ENCODE measurements at regions not wholly inside any gene's neighbourhood (a gene's known extent, or its start where the extent isn't known, plus 50 kb on each side); places are given as distances from the start of the nearest gene placed in this dataset.

DNA sequence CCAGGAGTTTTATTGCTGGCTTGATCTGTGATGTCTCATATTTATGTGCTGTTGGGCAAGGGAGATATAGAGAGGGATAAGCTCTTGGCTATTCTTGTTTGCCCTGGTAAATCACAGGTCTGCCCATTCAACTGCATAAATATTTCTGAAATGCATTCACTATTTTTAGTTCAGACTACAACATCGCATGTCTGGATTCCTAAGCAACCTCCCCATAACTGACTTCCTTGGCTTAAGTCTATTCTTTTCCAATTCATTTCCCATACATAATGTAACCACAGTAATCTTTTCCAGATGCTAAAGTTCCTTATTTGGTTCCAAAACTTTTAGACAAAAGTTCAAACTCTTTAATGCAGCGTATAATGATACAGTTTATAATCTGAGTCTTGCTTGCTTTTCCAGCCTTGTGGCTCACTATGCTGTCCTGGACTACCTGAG lies 321.4 kb upstream of the ACTBL2 start:
- TF ChIP-seq, protein P1, sequence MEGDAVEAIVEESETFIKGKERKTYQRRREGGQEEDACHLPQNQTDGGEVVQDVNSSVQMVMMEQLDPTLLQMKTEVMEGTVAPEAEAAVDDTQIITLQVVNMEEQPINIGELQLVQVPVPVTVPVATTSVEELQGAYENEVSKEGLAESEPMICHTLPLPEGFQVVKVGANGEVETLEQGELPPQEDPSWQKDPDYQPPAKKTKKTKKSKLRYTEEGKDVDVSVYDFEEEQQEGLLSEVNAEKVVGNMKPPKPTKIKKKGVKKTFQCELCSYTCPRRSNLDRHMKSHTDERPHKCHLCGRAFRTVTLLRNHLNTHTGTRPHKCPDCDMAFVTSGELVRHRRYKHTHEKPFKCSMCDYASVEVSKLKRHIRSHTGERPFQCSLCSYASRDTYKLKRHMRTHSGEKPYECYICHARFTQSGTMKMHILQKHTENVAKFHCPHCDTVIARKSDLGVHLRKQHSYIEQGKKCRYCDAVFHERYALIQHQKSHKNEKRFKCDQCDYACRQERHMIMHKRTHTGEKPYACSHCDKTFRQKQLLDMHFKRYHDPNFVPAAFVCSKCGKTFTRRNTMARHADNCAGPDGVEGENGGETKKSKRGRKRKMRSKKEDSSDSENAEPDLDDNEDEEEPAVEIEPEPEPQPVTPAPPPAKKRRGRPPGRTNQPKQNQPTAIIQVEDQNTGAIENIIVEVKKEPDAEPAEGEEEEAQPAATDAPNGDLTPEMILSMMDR (IDR thresholded peaks at IDR 0.05), result no peak

DNA sequence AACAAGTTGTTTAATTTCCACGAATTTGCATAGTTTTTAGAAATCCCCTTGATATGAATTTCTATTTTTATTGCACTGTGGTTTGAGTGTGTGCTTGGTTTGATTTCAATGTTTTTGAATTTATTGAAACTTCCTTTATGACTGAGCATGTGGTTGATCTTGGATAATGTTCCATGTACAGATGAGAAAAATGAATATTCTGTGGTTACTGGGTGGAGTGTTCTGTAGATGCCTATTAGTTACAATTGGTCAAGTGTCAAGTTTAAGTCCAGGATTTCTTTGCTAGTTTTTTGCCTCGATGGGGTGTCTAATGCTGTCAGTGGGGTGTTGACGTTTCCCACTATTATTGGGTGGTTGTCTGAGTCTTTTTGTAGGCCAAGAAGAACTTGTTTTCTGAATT lies 319.5 kb upstream of the ACTBL2 start:
- TF ChIP-seq, protein P1 (IDR thresholded peaks at IDR 0.05), result no peak

DNA sequence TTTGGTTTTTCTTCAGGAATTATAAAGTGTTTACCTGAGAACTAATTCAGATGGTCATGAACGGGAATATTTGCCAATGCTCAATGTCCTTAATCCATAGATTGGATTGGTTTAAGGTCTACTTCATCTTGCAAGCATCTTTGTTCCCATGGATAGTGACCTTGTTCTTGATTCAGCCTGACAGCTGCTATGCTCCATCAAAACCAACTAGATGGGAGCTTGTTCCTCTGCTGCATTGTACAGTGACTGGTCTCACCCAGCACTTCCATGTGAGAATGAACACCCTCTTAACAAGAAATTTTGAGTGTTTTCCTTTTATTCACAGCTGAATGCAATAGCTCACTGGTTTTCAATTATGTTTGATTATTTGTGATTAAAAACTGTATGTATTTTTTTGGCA lies 312.6 kb upstream of the ACTBL2 start:
- TF ChIP-seq, protein P1 (IDR thresholded peaks at IDR 0.05), result no peak

DNA sequence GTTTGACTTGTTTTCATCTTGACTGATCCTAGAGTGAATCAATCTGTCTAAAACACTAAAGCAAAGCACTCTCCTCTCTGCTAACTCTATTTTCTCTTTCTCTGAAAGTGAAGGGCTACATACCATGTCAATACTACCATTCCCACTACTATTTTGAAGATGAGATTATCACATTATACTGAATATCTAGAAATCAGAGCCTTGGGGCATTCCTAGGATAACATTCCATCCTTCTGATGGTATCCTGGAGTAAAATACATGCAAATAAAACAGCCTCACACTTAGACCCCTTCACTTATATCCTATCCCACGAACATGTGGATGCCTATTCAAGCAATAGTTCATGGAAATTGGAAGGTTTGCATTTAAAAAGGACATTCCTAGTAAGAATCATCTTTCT lies 309.3 kb upstream of the ACTBL2 start:
- TF ChIP-seq, protein P1 (IDR thresholded peaks at IDR 0.05), result no peak

DNA sequence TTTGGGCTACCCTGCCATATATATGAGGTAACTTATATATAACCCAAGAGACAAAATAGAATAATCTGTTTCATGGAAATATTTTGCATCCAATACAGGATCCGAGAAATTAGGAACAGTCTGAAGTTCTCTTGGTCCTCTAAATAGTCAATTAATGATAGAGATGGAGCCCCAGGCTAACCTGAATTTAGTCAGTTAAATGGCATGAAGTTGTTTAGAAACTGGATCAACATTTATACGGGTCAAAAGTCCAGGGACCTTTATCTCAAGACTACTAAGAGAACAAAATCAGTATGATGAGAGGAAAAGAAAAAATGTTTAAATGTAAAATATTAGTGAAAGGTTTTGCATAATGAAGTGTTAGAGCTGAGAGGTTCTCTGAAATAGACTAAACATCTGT lies 303.3 kb upstream of the ACTBL2 start:
- TF ChIP-seq, protein P1 (IDR thresholded peaks at IDR 0.05), result no peak

DNA sequence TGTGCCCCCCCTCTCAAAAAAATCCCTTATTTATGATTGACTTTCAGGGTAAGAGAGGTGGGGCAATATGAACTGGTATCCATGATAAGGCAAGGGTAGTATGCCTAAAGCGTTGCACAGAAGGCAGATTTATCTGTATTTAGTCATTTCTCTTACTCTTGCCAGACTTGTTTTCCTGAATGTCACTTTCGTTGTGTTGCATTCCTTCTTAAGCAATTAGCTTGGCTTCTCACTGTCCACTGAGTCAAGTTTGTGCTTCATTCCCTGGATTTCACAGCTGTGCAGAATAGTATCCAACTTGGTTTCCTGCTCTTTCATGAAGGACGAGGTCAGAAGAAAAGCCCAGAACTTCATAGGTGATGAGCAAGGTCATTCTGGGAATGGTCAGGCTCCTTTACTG lies 301.5 kb upstream of the ACTBL2 start:
- TF ChIP-seq, protein P1 (IDR thresholded peaks at IDR 0.05), result no peak

DNA sequence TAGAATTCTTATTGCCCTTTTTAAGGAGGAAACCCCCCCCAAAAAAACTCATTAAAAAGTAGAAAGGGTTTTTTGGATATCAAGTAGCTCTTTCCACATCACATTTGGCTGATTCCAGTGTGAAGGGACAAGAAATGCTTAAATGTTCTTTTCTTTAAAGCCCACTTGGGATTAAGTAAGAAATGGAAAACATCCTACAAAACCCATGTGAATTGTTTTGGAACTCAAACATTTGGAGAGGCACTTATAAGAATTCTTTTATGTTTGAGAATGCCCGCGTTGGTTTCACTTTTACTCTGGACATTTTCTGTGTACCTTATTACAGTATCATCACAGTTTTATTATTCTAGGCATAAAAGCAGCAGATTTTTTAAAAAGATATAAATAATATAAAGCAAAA lies 301.1 kb upstream of the ACTBL2 start:
- TF ChIP-seq, protein P1 (IDR thresholded peaks at IDR 0.05), result no peak

DNA sequence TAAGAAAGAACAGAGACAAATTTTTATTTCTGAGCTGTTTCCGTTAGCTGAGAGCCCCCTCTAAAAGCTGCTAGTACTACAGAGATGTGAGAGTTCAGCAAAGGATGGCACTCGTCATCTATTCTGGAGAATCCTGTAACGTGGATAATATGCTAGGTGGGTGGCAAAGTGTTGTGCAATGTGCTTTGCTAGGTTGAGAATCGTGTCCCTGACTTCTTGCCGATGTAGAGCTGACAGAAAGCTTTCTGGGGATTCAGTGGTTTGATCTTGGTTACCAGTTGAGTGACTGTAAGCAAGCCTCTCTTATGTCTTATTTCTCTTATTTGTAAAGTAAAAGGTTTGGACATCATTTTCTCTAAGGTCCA lies 298.3 kb upstream of the ACTBL2 start:
- TF ChIP-seq, protein P1 (IDR thresholded peaks at IDR 0.05), result no peak
